Dermis blood vessel endothelial cell (primary cell): ENCODE measurements at regions not wholly inside any gene's neighbourhood (a gene's known extent, or its start where the extent isn't known, plus 50 kb on each side); places are given as distances from the start of the nearest gene placed in this dataset.
"Not testable (repeated sequence)": the region's sequence is repeated elsewhere in the genome, so short reads cannot be mapped to it uniquely, and the experiment has no call there.

Experiments used
- DNase-seq: peaks from one replicate; pipeline ENCODE4 v3.0.0; 2010

- no peak for DNase-seq
These were observed 52.7 kb upstream of the CRIM1 start for GRCh38 chr2:36302911-36303310.

- DNase-seq = no peak
These were observed 53.7 kb upstream of the CRIM1 start for GRCh38 chr2:36301843-36302242.

- DNase-seq = no peak
These were observed 54.9 kb upstream of the CRIM1 start for GRCh38 chr2:36300697-36301096.

DNA sequence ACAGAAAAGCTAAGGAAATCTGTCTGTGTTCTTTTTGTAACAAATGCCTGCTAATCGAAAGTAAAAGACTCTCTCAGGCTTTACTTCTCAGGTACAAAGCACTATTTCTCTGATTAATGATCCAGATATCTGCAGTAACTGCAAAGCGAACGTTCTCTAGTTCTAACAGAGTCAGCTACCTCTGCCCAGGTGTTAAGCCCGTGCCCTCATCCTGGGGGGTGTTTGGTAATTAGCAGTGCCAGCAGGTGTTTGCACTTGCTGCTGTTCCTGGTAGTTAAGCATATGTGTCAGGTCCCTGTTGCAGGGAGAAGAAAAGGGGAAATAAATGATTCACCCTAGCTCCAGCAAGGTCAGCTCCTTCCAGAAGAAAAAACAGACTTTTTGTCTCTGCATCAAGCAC lies 58.8 kb upstream of the CRIM1 start:
- DNase-seq = no peak

DNA sequence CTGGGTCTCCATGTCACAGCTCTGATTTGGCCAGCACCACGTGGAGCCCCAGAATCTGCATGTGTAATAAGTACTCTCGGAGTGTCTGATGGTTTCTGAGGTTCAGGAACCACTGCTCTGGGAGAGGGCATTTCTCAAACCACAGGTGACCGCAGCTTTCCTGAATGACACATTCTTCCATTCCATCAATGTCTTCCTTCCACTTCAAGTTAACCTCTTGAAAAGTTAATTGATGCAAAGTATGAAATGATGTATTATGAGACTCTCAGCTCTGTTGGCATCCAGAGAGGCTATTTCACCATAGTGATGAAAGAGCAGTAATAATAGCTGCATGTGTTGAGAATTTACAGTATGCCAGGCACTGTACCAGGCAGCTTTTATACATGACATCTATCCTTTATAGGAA lies 61.3 kb upstream of the CRIM1 start:
- no peak for DNase-seq

DNA sequence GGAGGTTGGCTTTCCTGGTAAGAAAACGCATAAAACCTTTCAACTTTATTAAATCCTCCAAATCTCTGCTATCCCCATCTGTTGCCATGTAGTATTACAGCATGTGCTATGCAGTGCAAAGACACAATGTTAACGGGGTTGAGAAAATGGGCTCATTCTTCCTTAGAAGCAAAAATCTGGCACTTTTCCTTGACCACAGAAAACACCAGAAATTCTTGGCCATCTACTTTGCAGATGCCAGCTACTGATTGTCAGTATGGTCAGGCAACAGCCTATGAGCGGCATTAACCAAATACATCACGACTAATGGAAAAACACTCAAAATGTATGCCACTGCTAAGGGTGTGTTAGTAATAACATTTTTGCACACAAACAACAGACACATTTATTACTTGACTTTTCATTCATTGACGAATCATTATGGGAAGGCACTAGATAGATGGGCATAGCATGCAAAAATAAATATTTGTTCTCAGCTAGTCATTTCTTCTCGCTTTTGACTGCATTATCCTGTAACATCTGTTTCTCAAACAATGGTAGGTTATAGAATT lies 65.2 kb upstream of the CRIM1 start:
- DNase-seq = no peak

DNA sequence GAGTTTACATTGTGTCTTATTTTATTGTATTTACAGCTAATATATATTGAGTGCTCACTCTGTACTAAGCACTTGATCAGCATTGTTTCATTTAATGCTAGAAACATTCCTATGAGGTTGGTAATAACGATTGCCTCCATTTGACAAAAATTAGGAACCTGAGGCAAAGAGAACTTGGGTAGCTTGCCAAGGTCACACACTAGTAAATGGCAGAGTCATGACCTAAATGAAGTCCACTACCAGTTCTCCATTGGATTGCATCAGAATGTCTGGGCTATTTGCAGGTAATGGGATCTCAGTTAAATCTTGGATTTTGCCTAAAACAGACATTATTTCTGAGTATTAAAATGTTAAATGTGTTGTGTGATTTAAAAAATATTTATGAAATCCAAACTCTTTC lies 65.8 kb upstream of the CRIM1 start:
- no peak for DNase-seq

DNA sequence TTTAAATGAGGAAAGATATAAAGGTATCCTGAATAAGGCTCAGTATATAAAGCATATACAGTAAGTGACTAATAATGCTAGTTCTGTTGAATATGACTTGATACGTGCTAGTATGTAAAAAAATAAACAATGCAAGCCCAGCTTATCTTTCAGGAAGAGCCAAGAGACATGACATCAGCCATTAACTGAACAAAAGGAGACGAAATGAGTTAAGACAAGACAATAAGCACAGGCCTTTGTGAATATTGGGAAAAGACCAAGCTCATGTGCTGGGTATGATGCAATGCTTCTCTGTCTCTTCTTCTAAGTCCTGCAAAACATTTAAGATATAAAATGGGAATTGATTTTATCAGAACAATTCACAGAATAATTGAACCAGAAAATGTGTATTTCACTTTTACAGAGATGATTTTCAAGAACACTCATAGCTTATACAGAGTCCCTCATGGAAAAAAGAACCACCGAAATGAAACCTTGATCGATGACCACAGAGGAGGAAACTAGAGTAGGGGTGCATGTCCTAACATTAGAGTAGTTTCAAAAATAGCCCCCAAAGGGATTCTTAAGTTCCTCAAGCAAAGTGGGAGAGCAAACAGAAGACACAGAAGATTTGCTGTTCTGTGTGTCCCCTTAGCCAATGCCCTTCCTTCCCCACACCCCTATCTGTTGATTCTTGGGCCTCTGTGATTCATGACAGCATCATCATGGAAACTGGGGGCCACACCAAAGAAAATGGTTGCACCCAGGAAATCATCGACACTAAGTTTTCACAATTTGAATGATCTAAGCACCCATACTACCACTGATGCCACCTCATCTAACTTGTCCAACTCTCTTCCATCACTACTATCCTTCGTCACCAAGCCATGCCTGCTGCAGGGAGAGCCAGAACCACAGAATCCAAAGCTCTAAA lies 68.0 kb upstream of the CRIM1 start:
- DNase-seq = peak; percentile 52

- not testable (repeated sequence) for DNase-seq
These were observed 76.1 kb upstream of the CRIM1 start for GRCh38 chr2:36279506-36279905.

DNA sequence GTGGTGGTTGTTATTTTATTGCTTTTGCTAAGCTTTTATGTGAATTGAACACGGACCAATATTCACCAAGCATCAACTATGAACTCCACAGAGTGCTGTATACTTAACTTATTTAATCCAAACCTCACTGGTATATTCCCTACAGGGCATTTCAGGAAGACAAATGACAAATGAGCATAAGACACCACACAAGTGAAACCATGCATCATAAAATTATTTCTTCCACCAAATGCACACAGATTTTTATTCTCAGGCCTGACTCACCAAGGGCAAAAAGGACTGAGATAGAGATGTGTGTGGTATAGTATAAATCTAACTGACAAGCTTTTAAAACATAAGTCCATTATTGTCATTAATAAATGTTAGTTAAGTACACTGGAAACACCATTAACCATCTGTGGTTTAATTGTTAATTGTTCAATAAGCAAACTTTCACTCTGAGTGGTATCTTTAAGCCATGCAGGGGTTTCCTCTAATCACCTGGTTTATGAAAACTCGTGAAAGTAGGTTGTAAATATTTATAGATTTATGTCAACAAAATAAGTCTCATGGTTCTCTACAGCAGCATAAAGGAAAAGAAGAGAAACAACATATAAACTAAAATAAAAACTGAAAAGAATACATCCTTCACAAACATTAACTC lies 77.6 kb upstream of the CRIM1 start:
- no peak for DNase-seq

- peak; percentile 21 for DNase-seq
These were observed 78.3 kb upstream of the CRIM1 start for GRCh38 chr2:36277146-36277808.

GRCh38 chr2:36271266-36271665 lies 84.3 kb upstream of the CRIM1 start:
- DNase-seq = peak; percentile 20

GRCh38 chr2:36270758-36271157 lies 84.8 kb upstream of the CRIM1 start:
- DNase-seq = no peak

- no peak for DNase-seq
These were observed 88.4 kb upstream of the CRIM1 start for GRCh38 chr2:36267194-36267593.

DNA sequence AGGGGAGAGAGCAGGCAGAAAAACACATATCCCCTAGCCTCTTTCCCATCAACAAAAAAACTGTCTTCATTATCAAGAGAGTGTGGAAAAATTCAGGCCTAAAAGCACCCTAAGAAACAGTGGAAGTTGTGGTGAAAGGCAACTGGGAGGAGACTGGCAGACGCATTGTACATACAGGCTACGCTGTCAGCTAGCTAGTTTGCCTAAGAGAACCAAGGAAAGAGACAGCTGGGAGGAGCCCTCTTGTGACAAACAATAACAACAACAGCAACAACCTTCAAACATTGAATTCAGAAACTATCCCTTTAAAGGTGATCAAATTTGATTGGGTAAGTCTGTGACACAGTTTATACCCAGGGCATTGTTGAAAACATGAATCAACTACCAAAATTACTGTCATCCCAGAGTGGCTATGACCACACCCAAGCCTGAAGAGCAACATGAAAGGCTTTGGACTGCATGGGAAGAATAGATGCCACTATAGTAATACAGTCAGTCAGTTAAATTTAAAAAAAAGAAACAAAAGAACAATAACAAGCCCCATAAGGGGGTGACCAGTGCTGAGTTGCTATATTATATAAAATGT lies 88.9 kb upstream of the CRIM1 start:
- no peak for DNase-seq

- DNase-seq = no peak
These were observed 93.0 kb upstream of the CRIM1 start for GRCh38 chr2:36262581-36262980.

GRCh38 chr2:36255863-36256262 lies 99.7 kb upstream of the CRIM1 start:
- no peak for DNase-seq

DNA sequence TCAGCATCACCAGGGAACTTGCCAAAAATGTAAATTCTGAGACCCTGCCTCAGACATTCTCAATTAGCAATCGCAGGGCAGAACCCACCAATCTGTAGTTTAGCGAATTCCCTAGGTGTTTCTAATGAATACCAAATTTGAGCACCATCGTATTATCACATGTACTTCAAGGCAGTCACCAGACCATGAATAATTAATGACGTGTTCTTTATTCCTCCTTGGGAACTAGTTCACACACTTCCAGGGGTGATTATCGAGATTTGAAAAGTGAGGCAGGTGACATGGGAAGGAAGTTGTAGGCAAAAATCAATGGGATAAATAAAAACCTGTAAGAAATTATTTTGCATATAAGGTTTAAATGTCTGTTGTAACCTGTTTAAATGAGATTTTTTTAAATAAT lies 102.5 kb upstream of the CRIM1 start:
- DNase-seq = no peak

DNA sequence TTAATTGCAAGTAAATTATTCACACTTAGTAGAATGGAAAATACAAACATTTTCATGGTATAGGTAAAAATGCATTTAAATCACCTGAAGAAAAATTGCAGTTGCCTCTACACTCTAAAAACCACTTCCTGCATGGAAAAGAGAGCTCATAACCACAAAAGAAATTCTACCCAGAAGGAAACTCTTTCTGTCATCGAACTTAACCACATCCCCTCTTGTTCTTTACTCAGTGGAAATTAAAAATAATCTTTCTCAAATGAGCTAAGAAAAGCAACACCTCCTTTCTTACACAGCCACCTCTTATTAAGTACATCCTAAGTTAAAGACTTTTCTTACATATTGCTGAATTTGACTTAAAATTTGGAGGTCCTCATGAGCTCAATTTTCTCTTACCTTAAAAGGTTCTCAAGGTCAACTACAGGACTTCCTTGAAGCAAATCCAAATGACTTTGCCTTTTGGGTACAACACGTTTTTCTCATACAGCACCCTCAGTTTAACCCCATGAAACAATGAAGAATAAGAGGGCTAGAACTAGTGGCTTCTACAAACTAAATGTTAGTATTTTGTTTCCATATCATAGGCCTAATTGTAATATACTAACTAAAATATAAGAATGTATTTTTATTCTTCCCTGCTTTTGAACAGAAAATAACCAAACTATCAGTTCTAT lies 109.1 kb upstream of the CRIM1 start:
- DNase-seq = no peak

GRCh38 chr2:36245651-36246050 lies 109.9 kb upstream of the CRIM1 start:
- DNase-seq = no peak

GRCh38 chr2:36238106-36238505 lies 117.5 kb upstream of the CRIM1 start:
- no peak for DNase-seq

GRCh38 chr2:36235882-36236281 lies 119.7 kb upstream of the CRIM1 start:
- no peak for DNase-seq
